ENCODE measurements at regions not wholly inside any gene's neighbourhood (a gene's known extent, or its start where the extent isn't known, plus 50 kb on each side); places are given as distances from the start of the nearest gene placed in this dataset.

DNA sequence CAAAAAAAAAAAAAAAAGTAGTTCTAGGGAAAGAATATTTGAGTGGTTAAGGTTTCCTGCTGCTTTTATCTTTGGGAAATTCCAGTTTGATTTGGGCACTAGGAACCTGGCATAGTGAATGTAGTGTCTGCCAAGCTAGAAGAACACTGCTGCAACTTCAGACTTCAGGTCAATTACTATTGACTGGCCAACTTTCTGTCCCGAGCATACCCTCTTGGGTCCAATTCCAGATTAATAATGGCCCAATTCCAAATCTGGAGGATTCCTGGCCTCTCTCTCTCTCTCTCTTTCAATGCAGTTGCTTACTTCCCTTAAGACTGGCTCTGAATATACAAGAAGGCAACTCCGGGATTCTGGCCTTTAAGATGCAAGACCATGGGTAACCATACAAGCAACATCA, 74.9 kb downstream of the ANKEF1 start:
- Histone ChIP-seq H3K36me3 (no peaks in the 10 kb centered on the region), H3K4me1 (no peaks in the 10 kb centered on the region), H3K9me3 (replicated peaks) (peaks cover 13% of the 10 kb centered on the region), H3K27ac (replicated peaks) (no peak overlapping the region), H3K4me3 (no peak overlapping the region), H3K27me3 (ENCODE audit: low read depth) (no peaks in the 10 kb centered on the region)
- no peak for DNase-seq
- no peak for TF ChIP-seq CTCF (IDR thresholded peaks at IDR 0.05; ENCODE audit: borderline replicate concordance)
- intact Hi-C loops (cut with micrococcal nuclease), result no loop called here

GRCh38 chr20:10110151-10110550, 75.4 kb downstream of the ANKEF1 start:
- intact Hi-C loops (cut with micrococcal nuclease), result no loop called here
- no peaks in the 10 kb centered on the region for H3K4me1 ChIP-seq
- H3K4me3 ChIP-seq, result no peak overlapping the region
- no peaks in the 10 kb centered on the region for H3K36me3 ChIP-seq
- H3K27ac ChIP-seq (replicated peaks), result no peak overlapping the region
- no peak for DNase-seq
- peaks cover 13% of the 10 kb centered on the region for H3K9me3 ChIP-seq (replicated peaks)
- TF ChIP-seq CTCF (IDR thresholded peaks at IDR 0.05; ENCODE audit: borderline replicate concordance), result no peak
- H3K27me3 ChIP-seq (ENCODE audit: low read depth), result no peaks in the 10 kb centered on the region

GRCh38 chr20:10111139-10111958, 76.6 kb downstream of the ANKEF1 start:
- Histone ChIP-seq H3K27me3 (ENCODE audit: low read depth) (no peaks in the 10 kb centered on the region), H3K27ac (replicated peaks) (no peak overlapping the region), H3K4me3 (no peak overlapping the region), H3K4me1 (no peaks in the 10 kb centered on the region), H3K9me3 (replicated peaks) (peaks cover 13% of the 10 kb centered on the region), H3K36me3 (no peaks in the 10 kb centered on the region)
- no peak for TF ChIP-seq CTCF (IDR thresholded peaks at IDR 0.05; ENCODE audit: borderline replicate concordance)
- intact Hi-C loops (cut with micrococcal nuclease), result no loop called here
- DNase-seq, result no peak

GRCh38 chr20:10111959-10112250, 77.1 kb downstream of the ANKEF1 start:
- Histone ChIP-seq H3K27ac (replicated peaks) (no peak overlapping the region), H3K9me3 (replicated peaks) (peaks cover 9% of the 10 kb centered on the region), H3K36me3 (no peaks in the 10 kb centered on the region), H3K27me3 (ENCODE audit: low read depth) (no peaks in the 10 kb centered on the region), H3K4me3 (no peak overlapping the region), H3K4me1 (no peaks in the 10 kb centered on the region)
- TF ChIP-seq CTCF (IDR thresholded peaks at IDR 0.05; ENCODE audit: borderline replicate concordance), result no peak
- intact Hi-C loops (cut with micrococcal nuclease), result no loop called here
- no peak for DNase-seq

- Histone ChIP-seq H3K36me3 (no peaks in the 10 kb centered on the region), H3K9me3 (replicated peaks) (no peaks in the 10 kb centered on the region), H3K4me1 (no peaks in the 10 kb centered on the region), H3K27ac (replicated peaks) (no peak overlapping the region), H3K4me3 (no peak overlapping the region), H3K27me3 (ENCODE audit: low read depth) (no peaks in the 10 kb centered on the region)
- intact Hi-C loops (cut with micrococcal nuclease), result no loop called here
- no peak for DNase-seq
- no peak for TF ChIP-seq CTCF (IDR thresholded peaks at IDR 0.05; ENCODE audit: borderline replicate concordance)
These were observed 79.0 kb downstream of the ANKEF1 start for GRCh38 chr20:10113746-10114145.

Data from left ventricle myocardium inferior (tissue), 1 donor.